SK-MEL-5 (cell line): ENCODE measurements at regions not wholly inside any gene's neighbourhood (a gene's known extent, or its start where the extent isn't known, plus 50 kb on each side); places are given as distances from the start of the nearest gene placed in this dataset.
"Not testable (repeated sequence)": the region's sequence is repeated elsewhere in the genome, so short reads cannot be mapped to it uniquely, and the experiment has no call there.

ENCODE experiments used
- DNase-seq: peaks from one replicate; pipeline ENCODE4 v3.0.0-alpha.2; 2016; ENCODE audit warnings: low read depth, low spot score
- in situ Hi-C: cut with HindIII; loops from 2 replicates; pipeline ENCODE4 v1.10.0; 2016; ENCODE audit warnings: low sequenced_read_pairs, high pct_unique_total_duplicates, low pct_unique_long_range_greater_than_20kb

DNA sequence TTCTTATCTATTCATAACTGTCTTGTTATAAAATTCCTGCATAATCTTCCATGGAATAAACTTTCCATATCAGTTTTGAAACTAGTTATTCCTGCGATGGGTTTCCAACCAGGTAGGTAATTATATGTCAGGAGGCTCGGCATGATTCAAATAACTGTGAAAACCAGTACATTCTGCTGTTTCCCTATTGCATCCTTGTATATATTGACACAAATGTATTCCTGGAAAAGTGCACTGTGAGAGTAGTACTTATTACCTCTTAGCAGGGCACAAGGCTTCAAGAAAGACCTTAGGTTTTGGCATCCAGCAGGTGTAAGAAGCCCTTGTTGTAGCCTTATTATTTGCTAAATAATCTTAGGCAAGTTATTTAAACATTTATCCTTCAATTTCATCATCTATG lies 1131.3 kb upstream of the ATXN8OS start:
- in situ Hi-C loops = no loop called here
- no peak for DNase-seq

DNA sequence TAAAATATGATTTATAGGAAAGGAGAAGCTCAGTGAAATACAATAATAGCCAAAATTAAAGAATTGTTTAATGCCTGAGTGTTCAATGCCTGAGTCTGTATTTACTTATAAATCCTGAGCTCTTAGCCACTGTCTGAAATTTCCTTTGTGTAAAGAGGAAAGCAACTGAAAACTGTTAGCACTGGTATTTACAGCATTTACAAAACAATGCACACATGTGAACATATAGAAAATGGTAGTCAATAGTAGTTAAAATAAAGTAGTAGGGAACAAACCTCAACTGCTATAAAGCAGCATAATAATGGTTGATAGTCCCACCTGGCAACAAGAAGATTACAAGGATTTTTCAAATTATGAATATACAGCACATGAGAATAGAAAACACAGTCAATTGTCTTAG lies 1137.1 kb upstream of the ATXN8OS start:
- in situ Hi-C loops = no loop called here
- DNase-seq = no peak

DNA sequence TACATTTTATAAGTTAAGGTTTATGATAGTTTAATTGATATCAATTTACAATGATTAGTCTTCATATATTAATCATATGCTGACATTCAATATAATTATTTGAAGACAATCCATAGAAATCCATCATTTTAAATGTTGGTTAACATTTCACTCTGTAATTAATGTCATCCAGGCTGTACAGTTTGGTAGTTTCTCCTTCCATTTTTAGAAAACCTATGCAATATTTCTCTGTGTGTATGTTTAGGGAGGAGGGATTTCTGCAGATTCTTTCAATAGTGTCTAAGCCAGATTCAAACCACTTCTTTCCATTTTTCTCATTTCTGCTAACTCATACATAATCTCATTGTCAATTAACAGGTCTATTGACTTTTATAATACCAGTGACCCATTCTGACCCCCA lies 1159.0 kb upstream of the ATXN8OS start:
- no peak for DNase-seq
- in situ Hi-C loops = no loop called here

DNA sequence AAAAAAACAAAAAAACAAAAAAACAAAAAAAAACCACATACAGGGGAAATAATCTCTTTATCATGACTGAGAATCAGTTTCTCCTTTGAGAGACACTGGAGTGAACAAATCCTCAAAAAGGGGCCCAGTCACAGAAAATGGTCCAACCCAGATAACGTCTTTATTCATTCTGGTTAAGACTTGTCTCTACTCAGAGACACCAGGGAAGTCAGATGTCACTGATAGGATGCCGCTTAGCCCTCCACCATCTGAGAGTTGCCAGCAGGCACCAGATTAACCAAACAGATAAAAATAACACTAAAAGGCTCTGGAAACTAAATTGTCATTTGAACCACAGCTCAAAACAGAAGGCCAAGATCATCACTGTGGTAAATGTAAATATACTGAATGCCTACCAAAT lies 1163.4 kb upstream of the ATXN8OS start:
- in situ Hi-C loops = no loop called here
- no peak for DNase-seq

DNA sequence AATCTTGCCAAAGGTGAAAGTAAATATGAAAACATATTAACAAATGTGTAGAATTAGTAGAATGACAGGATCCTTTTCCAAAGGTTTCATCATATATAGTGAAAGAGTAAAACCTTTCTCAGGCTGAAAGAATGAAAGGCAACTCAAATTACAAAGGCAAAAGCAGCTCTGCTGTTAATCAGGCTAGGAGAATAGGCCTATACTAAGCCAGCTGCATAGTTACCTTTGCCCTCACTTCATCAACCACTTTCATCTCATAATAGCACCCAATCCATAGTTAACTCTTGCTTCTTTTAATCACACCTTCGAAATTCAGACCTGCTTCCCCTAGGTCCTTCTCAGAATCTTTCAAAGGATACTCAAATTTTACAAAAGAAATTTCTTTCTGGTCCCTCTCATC lies 1167.6 kb upstream of the ATXN8OS start:
- no peak for DNase-seq
- in situ Hi-C loops = no loop called here

DNA sequence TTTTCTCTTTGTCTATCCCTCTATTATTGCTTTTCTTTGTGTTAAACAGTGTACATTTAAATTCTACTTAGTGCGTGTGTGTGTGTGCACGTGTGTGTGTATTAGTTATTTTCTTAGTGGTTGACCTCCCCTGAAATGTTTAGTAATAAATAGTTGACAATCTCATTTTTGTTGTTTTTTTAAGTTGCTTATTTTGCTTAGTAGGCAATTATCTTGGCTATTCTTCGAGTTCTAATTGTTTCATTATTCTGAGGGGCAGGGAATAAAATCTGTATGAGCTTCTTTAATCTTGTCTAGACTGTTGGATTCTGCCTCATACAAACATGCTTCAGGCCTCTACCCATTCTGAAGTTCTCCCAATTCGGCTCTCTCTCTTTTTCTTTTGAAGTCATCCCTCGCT lies 1169.0 kb upstream of the ATXN8OS start:
- in situ Hi-C loops = no loop called here

DNA sequence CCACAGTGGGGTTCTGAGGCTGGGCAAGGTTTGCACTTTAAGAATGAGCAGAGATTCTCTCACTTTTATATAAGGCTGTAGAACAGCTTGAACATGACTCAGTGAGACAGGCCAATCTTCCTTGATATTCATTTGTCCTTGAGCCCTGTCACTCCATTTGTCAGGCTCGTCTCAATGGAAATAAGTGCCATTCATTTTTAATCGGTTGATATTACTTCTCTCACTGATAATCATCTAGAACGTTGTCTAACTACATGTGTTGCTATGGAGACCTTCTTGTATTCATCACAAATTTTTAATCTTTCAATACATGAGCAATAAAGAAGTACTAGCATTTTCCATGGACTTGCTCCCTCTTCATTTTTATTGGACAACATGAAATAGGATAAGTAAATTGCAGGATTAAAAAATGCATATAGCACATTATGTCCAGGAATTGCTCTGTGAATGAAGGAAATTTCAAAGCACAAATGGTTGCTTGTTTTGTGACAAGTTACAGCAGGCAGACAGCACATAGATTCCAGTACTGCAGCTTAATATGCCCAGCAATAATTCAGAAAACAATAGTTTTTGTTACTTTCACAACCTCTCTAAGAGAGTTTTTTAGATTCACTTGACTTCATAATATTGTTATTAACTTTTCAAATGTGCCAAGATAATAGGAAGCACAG lies 1178.4 kb upstream of the ATXN8OS start:
- no peak for DNase-seq
- in situ Hi-C loops = no loop called here

More for the DNA sequence above, 1169.0 kb upstream of the ATXN8OS start:
- no peak for DNase-seq

DNA sequence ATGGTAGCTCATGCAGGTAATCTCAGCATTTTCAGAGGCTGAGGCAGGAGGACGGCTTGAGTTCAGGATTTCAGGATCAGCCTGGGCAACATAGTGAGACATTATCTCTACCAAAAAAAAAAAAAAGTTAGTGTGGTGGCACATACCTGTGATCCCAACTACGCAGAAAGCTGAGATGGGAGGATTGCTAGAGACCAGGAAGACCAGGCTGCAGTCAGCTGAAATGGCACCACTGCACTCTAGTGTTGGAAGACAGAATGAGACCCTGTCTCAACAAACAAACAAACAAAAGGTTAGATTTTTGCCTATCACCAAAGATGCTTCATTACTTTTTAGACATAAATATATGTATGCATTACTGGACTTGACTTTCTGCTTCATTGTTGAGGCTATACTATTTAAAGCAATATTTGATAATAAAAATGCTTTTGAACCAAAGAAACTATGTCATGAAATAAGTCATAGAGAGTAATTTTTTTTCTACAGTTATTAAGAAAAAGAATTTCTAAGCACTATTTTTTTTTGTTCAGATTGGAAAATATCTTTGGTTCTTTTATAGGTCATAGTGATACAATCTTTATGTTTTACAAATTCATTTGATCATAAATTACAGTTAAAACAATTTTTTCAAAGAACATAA lies 1180.1 kb upstream of the ATXN8OS start:
- DNase-seq = peak; percentile 71
- in situ Hi-C loops = no loop called here

DNA sequence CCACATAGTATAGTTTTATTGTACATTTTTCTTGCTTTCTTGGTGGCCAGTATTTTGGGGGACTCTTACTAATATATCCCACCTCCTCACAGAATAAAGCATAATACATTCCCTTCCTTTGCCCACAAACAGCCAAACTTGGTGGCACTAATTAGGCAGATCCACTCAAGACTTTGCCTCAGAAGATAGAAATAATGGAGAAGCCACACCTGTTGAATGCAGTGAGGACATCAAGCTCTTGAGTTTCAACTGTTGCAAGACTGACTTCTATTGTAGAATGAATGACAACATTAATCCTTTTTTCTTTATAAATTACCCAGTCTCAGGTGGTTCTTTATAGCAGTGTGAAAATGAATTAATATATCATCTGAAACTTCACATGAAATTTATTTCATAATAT lies 1183.6 kb upstream of the ATXN8OS start:
- DNase-seq = no peak
- in situ Hi-C loops = no loop called here

DNA sequence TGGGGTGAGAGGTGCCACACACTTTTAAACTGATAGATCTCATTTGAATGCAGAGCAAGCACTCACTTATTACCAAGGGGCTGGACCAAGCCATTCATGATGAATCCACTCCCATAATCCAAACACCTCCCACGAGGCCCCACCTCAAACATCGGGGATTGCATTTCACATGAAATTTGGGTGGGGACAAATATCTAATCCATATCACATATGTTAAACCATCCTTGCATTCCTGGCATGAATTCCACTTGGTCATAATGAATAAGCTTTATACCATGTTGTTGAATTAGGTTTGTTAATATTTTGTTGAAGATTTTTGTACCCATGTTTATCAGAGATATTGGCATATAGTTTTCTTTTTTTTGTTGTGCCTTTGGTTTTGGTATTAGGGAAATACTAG lies 1198.7 kb upstream of the ATXN8OS start:
- in situ Hi-C loops = no loop called here
- DNase-seq = no peak

DNA sequence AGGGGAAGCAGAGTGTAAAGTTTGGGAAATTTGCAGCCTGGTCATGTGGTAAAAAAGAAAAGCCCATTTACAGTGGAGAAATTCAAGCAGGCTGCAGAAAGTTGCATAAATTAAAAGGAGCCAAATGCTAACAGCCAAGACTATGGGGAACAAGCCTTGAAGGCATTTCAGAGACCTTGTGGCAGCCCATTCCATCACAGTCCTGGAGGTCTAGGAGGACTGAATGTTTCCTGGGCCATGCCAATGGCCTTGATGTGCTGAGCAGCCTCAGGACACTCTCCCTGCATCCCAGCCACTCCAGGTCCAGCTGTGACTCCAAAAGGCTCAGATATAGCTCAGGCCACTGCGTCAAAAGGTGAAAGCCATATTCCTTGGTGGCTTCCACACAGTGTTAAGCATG lies 1202.4 kb upstream of the ATXN8OS start:
- in situ Hi-C loops = no loop called here
- no peak for DNase-seq

DNA sequence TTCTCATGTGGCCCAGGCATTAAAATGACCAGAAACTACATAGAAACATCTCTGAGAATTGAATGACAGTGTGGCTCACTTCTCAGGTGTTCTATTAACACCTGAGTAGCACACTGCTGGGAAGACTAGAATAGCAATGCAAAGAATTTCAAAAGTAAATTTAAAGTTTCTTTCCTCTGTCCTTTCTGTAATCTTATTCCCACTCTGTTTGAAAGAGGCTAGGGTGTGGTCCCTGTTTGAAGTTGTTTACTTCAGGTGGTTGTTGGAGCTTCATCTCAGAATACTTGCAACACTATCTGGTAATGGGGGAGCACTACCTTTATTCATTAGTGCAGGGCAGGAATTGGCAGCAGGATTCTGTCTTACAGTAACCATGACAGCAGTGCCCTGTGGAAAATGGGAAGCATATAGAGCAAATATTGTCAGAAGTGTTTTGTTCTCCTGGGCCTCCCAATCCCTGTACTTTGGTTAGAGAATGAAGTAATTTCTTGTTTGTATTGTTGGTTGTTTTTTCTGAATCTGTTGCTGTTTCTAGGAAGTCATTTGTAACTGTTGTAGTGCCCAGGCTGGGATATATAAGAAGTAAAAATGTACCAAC lies 1210.2 kb upstream of the ATXN8OS start:
- DNase-seq = no peak
- in situ Hi-C loops = no loop called here

DNA sequence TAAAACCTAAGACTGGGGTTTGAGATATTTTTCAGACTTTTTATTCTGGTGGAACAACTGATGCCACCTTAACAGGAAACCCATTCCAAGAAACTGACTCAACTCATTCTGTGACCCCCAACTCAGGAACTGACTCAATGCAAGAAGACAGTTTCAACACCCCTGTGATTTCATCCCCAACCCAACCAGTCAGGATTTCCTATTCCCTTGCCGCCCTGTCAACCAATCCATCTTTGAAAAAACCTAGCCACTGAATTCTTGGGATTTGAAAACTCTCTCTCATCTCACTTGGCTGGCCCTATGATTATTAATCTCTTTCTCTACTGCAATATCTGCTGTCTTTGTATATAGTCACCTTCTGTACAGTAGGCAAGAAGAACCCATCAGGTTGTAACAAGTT lies 1211.9 kb upstream of the ATXN8OS start:
- in situ Hi-C loops = no loop called here

DNA sequence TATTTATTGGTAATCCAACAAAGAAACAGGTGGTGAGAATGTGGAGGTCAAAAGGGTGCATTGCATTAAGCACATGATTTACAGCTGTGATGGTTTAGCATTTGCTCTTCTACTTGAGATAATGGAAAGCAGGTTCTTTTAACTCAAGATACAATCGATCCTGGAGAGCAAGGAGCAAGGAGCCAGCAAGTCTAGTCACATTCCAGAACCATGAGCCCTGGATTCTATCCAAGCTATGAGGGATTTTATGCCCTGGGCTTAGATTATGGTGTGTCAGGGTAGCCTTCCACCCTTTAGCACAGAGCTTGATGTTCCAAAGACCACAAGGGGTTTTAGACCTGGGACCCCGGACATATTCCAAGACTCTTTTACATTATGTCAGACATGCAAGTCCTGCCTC lies 1213.9 kb upstream of the ATXN8OS start:
- in situ Hi-C loops, DNase-seq: not testable (repeated sequence)

More for the DNA sequence above, 1211.9 kb upstream of the ATXN8OS start:
- no peak for DNase-seq

DNA sequence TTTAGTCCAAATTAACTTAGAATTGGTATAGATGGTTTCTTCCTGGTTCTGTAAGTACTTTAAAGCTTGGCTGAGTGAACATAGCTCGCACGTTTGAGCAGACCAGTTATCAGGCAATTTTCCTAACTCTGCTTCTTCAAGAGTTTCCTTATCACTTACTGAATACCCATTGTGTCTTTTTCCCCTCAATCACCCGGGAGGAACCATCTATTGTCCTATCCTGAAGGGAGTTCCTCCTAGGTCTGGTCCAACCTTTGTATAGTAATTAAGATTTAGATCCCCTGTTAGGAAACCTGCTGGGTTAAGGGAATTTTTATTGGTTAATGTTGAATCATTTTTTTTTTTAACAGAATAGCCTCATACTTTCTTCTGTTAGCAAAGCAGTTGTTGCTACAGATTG lies 1215.0 kb upstream of the ATXN8OS start:
- in situ Hi-C loops = not testable (repeated sequence)

DNA sequence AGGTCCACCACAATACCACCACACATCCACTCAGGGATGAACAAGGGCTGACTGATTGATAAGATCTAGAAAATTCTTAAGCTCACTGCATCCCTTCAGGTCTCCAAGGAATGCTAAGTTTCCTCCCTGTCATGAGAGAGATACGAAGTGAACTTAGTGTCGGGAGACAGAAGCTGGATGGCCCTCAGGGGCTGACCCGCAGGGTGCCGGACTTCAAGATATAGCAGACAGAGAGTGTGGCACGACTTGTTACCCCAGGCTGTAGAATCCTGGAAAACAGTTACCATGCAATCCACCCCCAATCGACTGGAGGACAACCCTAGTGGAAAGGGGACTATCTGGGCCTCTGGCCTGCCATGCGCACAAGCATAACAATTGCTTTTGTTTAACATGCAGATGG lies 1217.5 kb upstream of the ATXN8OS start:
- in situ Hi-C loops, DNase-seq: not testable (repeated sequence)

More for the DNA sequence above, 1215.0 kb upstream of the ATXN8OS start:
- DNase-seq = not testable (repeated sequence)

DNA sequence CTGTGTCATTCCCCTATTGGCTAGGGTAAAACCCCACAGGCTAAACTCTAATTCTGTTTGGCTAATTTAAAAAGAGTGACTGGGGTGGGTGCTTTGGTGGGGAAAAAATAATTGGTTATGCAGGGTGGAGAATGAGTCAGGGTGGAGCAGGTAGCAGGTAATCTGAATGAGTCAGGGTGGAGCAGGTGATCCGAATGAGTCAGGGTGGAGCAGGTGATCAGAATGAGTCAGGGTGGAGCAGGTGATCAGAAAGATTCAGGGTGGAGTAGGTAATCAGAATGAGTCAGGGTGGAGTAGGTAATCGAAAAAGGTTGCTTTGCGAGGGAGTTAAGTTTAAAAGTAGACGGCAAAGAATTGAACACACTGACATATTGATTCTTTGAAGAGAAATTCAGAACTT lies 1218.8 kb upstream of the ATXN8OS start:
- in situ Hi-C loops = no loop called here
- no peak for DNase-seq

DNA sequence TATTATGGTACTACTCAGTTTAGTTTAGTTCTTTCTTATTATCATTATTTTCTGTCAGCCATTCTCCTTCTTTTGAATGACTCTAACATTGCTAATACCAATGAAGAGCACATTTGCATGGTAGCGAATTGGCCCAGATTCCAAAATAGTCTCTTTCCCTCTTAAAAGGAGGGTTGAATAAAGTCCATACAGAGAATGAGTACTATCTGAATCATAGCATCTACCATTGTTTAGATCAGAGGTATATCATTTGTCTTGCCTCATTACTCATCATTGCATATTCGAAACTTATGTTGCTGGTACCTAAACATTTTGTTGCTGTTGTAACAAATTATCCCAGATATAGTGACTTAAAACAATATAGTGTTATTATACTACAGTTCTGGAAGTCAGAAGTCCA lies 1235.3 kb upstream of the ATXN8OS start:
- in situ Hi-C loops = no loop called here
- DNase-seq = no peak

DNA sequence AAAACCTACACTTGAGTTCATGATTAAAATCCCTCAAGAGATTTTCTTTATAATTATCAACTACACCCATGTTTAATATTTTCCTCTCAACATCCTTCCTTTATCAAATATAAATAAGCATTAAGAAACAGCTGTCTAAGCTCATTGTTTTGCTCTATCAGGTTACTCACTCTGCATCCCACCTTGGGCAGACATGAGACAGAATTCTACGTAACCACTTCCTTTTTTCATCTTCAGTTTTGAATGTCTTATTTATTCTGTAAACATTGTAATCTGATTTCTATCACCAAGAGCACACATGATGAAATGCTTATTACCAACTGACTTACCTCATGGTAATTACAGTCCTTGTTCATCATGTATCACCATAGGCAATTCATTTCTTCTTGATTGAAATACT lies 1256.6 kb upstream of the ATXN8OS start:
- DNase-seq = no peak
- in situ Hi-C loops = no loop called here
